ENCODE measurements at regions not wholly inside any gene's neighbourhood (a gene's known extent, or its start where the extent isn't known, plus 50 kb on each side); places are given as distances from the start of the nearest gene placed in this dataset.
A peak's percentile ranks its signal among the peaks of the same experiment; 100 is the strongest.

DNA sequence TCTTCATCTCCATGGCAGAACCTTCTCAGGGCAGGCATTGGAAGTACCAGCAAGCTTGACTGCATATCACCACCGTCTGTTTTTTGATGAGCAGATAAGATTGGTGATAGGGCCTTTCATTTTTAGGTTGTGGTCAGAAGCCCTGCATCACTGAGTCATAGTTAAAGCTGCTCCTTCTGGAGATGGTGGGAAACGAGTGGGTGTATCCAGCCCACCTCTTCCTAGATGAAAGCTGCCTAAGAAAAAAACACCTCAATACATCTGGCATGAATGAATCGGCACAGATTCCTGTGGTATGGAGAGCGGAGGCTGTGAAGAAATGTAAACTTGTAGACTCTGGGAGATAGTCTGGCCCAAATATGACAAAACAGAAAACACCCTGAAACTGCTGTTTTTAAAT lies 248.7 kb upstream of the EGLN3 start:
- ChIA-PET POLR2A (no interaction called here), CTCF (interaction anchor here (0.7 kb wide), 1 partner anchor 207 kb away, joined by 4 read pairs; no protein-coding TSS in a partner anchor)
- Mint-ChIP-seq H3K4me1 (ENCODE audit: low read depth) (peaks cover 25% of the 10 kb centered on the region), H3K27ac (no peak overlapping the region), H3K4me3 (peak overlapping the region; percentile 16), H3K36me3 (ENCODE audit: low read depth) (no peaks in the 10 kb centered on the region), H3K27me3 (no peaks in the 10 kb centered on the region), H3K9me3 (no peaks in the 10 kb centered on the region)
- no peak for DNase-seq
- intact Hi-C loops (cut with DNase I, micrococcal nuclease), result no loop called here
- H3K27ac ChIP-seq (ENCODE audit: low read depth in 1 of 2, low read length in 2 of 2), result no peak overlapping the region
- H3K36me3 ChIP-seq (ENCODE audit: insufficient read depth, low read length), result no peaks in the 10 kb centered on the region
- ATAC-seq (ENCODE audit: poor library complexity), result no peak
- H3K9me3 ChIP-seq (ENCODE audit: control insufficient read depth in 1 of 2, insufficient read depth in 1 of 2, low read length in 2 of 2), result no peaks in the 10 kb centered on the region
- no peak for TF ChIP-seq CTCF (IDR thresholded peaks at IDR 0.05)
- no peaks in the 10 kb centered on the region for H3K4me1 ChIP-seq (ENCODE audit: insufficient read depth, low read length)
- H3K4me3 ChIP-seq (ENCODE audit: low read length), result no peak overlapping the region
- H3K27me3 ChIP-seq (ENCODE audit: control insufficient read depth in 1 of 2, insufficient read depth in 2 of 2, low read length in 2 of 2), result no peaks in the 10 kb centered on the region

- ATAC-seq (ENCODE audit: poor library complexity) (no peak), DNase-seq (no peak)
- no peak overlapping the region for H3K4me3 Mint-ChIP-seq
- Histone ChIP-seq H3K4me1 (ENCODE audit: insufficient read depth, low read length) (no peaks in the 10 kb centered on the region), H3K9me3 (ENCODE audit: control insufficient read depth in 1 of 2, insufficient read depth in 1 of 2, low read length in 2 of 2) (no peaks in the 10 kb centered on the region), H3K27me3 (ENCODE audit: control insufficient read depth in 1 of 2, insufficient read depth in 2 of 2, low read length in 2 of 2) (no peaks in the 10 kb centered on the region), H3K36me3 (ENCODE audit: insufficient read depth, low read length) (no peaks in the 10 kb centered on the region), H3K27ac (ENCODE audit: low read depth in 1 of 2, low read length in 2 of 2) (no peak overlapping the region), H3K4me3 (ENCODE audit: low read length) (no peak overlapping the region)
- no peaks in the 10 kb centered on the region for H3K9me3 Mint-ChIP-seq
- TF ChIP-seq CTCF (IDR thresholded peaks at IDR 0.05), result no peak
- H3K4me1 Mint-ChIP-seq (ENCODE audit: low read depth), result peaks cover 25% of the 10 kb centered on the region
- H3K27me3 Mint-ChIP-seq, result no peaks in the 10 kb centered on the region
- CTCF ChIA-PET, result no interaction called here
- intact Hi-C loops (cut with DNase I, micrococcal nuclease), result no loop called here
- no peak overlapping the region for H3K27ac Mint-ChIP-seq
- POLR2A ChIA-PET, result no interaction called here
- H3K36me3 Mint-ChIP-seq (ENCODE audit: low read depth), result no peaks in the 10 kb centered on the region
Observed at GRCh38 chr14:34198096-34198495, 247.2 kb upstream of the EGLN3 start.

GRCh38 chr14:34195964-34196363 lies 245.1 kb upstream of the EGLN3 start:
- Mint-ChIP-seq H3K27ac (no peak overlapping the region), H3K27me3 (no peaks in the 10 kb centered on the region), H3K9me3 (no peaks in the 10 kb centered on the region), H3K4me3 (no peak overlapping the region), H3K4me1 (ENCODE audit: low read depth) (peaks cover 11% of the 10 kb centered on the region), H3K36me3 (ENCODE audit: low read depth) (no peaks in the 10 kb centered on the region)
- H3K9me3 ChIP-seq (ENCODE audit: control insufficient read depth in 1 of 2, insufficient read depth in 1 of 2, low read length in 2 of 2), result no peaks in the 10 kb centered on the region
- intact Hi-C loops (cut with DNase I, micrococcal nuclease), result no loop called here
- DNase-seq (no peak), ATAC-seq (ENCODE audit: poor library complexity) (no peak)
- H3K36me3 ChIP-seq (ENCODE audit: insufficient read depth, low read length), result no peaks in the 10 kb centered on the region
- no peaks in the 10 kb centered on the region for H3K4me1 ChIP-seq (ENCODE audit: insufficient read depth, low read length)
- no peaks in the 10 kb centered on the region for H3K27me3 ChIP-seq (ENCODE audit: control insufficient read depth in 1 of 2, insufficient read depth in 2 of 2, low read length in 2 of 2)
- H3K27ac ChIP-seq (ENCODE audit: low read depth in 1 of 2, low read length in 2 of 2), result no peak overlapping the region
- TF ChIP-seq CTCF (IDR thresholded peaks at IDR 0.05), result no peak
- CTCF ChIA-PET, result no interaction called here
- POLR2A ChIA-PET, result no interaction called here
- H3K4me3 ChIP-seq (ENCODE audit: low read length), result no peak overlapping the region
